Endothelial cell of umbilical vein (primary cell): ENCODE measurements at regions not wholly inside any gene's neighbourhood (a gene's known extent, or its start where the extent isn't known, plus 50 kb on each side); places are given as distances from the start of the nearest gene placed in this dataset.

Experiments used
- BruUV-seq: library from RNA; stranded (reverse); fragments of 400-500 nt; replicated peaks from 2 replicates; lab custom pipeline; 2021; lab: Mats Ljungman, UMichigan
- CTCF ChIA-PET: fragments of 300-600, 350-600 bp; sonication (Branson Sonifier 250); formaldehyde crosslinking; loops from one replicate; lab custom pipeline; 2021; ENCODE audit warnings: antibody characterized with exemption, inconsistent platforms; lab: Charles Lee
- POLR2A ChIA-PET: fragments of 300-600, 350-600 bp; sonication (Branson Sonifier 250); formaldehyde crosslinking; loops from one replicate; lab custom pipeline; 2021; ENCODE audit warnings: antibody characterized with exemption, inconsistent platforms; lab: Charles Lee
- DNase-seq: peaks from one replicate; pipeline ENCODE4 v3.0.0-alpha.2; 2011; ENCODE audit warnings: low read depth, low spot score
- FAIRE-seq: peaks from 2 replicates; lab custom pipeline; 2011; peaks lifted over from hg19 to GRCh38; lab: Jason Lieb, UNC
- H2AFZ ChIP-seq: 2 replicates; pipeline ENCODE4 v1.6.0; 2012; ENCODE audit warnings: low read depth, low read length, control low read depth, inconsistent platforms
- H3K27ac ChIP-seq: 2 replicates; pipeline ENCODE4 v1.5.1; 2011; ENCODE audit warnings: low read depth, mild to moderate bottlenecking, control low read depth, low read length, moderate library complexity; ENCODE audit not compliant: insufficient read depth
- H3K27me3 ChIP-seq, 2 experiments: 2 replicates each; pipeline versions ENCODE4 v1.6.0 to v1.6.1; 2011; ENCODE audit warnings: low read length in 2 of 2, mixed read lengths in 1 of 2; ENCODE audit not compliant: control insufficient read depth in 2 of 2, insufficient read depth in 2 of 2
- H3K36me3 ChIP-seq, 2 experiments: 2 replicates in 1 of 2; 3 replicates in 1 of 2; pipeline ENCODE4 v1.5.1; 2011; ENCODE audit warnings: low read length in 2 of 2, mild to moderate bottlenecking in 1 of 2, moderate library complexity in 1 of 2; ENCODE audit not compliant: control insufficient read depth in 2 of 2, insufficient read depth in 2 of 2; ENCODE audit errors: extremely low read depth in 1 of 2
- H3K4me1 ChIP-seq: 3 replicates; pipeline ENCODE4 v1.5.1; 2011; ENCODE audit warnings: mild to moderate bottlenecking, low read length; ENCODE audit not compliant: control insufficient read depth, insufficient read depth; ENCODE audit errors: extremely low read depth
- H3K4me2 ChIP-seq: 2 replicates; pipeline ENCODE4 v1.6.1; 2011; ENCODE audit warnings: low read length, control low read depth, mixed read lengths; ENCODE audit not compliant: insufficient read depth
- H3K4me3 ChIP-seq, 3 experiments: fragments of 200-600 bp in 1 of 3; sonication (generic), shearing (Covaris generic) in 1 of 3; replicated peaks in 1 of 3; 2 replicates each; pipeline ENCODE4 v1.5.1; 2011 to 2016; ENCODE audit warnings: control low read depth in 3 of 3, low read length in 3 of 3, mild to moderate bottlenecking in 2 of 3, inconsistent platforms in 1 of 3, low read depth in 1 of 3, moderate library complexity in 1 of 3; ENCODE audit not compliant: insufficient read depth in 1 of 3
- H3K79me2 ChIP-seq: 2 replicates; pipeline ENCODE4 v1.6.0; 2012; ENCODE audit warnings: low read length, inconsistent platforms; ENCODE audit not compliant: control insufficient read depth, insufficient read depth
- H3K9ac ChIP-seq: replicated peaks from 2 replicates; pipeline ENCODE3; 2011; ENCODE audit warnings: low read length, control low read depth; ENCODE audit not compliant: insufficient read depth; ENCODE audit errors: extremely low read depth
- H3K9me1 ChIP-seq: replicated peaks from 3 replicates; pipeline ENCODE4 v1.6.0; 2011; ENCODE audit warnings: mild to moderate bottlenecking, low read length; ENCODE audit not compliant: control insufficient read depth, insufficient read depth; ENCODE audit errors: extremely low read depth
- H3K9me3 ChIP-seq: replicated peaks from 2 replicates; pipeline ENCODE4 v1.5.1; 2012; ENCODE audit warnings: low read length, inconsistent platforms; ENCODE audit not compliant: control insufficient read depth, insufficient read depth
- H4K20me1 ChIP-seq: replicated peaks from 2 replicates; pipeline ENCODE3; 2011; ENCODE audit warnings: mild to moderate bottlenecking, low read length; ENCODE audit not compliant: control insufficient read depth, insufficient read depth; ENCODE audit errors: extremely low read depth
- EZH2 ChIP-seq: IDR thresholded peaks from 2 replicates; pipeline ENCODE4 v1.6.1; 2012; ENCODE audit warnings: borderline replicate concordance, low read depth, mild to moderate bottlenecking, moderate library complexity, low read length, inconsistent platforms; ENCODE audit not compliant: severe bottlenecking
- FOS ChIP-seq: IDR thresholded peaks from 2 replicates; pipeline ENCODE4 v1.6.1; 2011; ENCODE audit warnings: mild to moderate bottlenecking, low read length, moderate library complexity, borderline replicate concordance; ENCODE audit not compliant: insufficient read depth
- GATA2 ChIP-seq: IDR thresholded peaks from 2 replicates; pipeline ENCODE4 v1.7.0; 2011; ENCODE audit warnings: low read depth, mild to moderate bottlenecking, moderate library complexity, mixed read lengths, low read length; ENCODE audit not compliant: insufficient read length, insufficient read depth
- JUN ChIP-seq: IDR thresholded peaks from 2 replicates; pipeline ENCODE4 v1.6.1; 2011; ENCODE audit warnings: borderline replicate concordance, low read depth; ENCODE audit not compliant: insufficient read length, insufficient read depth
- MYC ChIP-seq: IDR thresholded peaks from one replicate; pipeline ENCODE4 v1.6.1; 2011; ENCODE audit warnings: mild to moderate bottlenecking, low read depth, low read length
- POLR2A ChIP-seq: IDR thresholded peaks from 2 replicates; pipeline ENCODE4 v1.6.1; 2012; ENCODE audit warnings: low read depth, mild to moderate bottlenecking, control low read depth, low read length
- POLR2AphosphoS5 ChIP-seq: IDR thresholded peaks from 2 replicates; pipeline ENCODE4 v1.6.1; 2012; ENCODE audit warnings: low read depth, mild to moderate bottlenecking, control low read depth, low read length, moderate library complexity; ENCODE audit not compliant: insufficient read depth
- dilution Hi-C: fragments of 300-500 bp; cut with MboI; formaldehyde crosslinking; loops from one replicate; pipeline ENCODE4 v1.15.0; 2019; ENCODE audit warnings: low sequenced_read_pairs; ENCODE audit not compliant: extremely low pct_ligation_motif_present
- intact Hi-C: fragments of 100-400 bp; cut with micrococcal nuclease; formaldehyde crosslinking; loops from one replicate; pipeline ENCODE4 v1.10.0; 2022
- TF ChIP-seq, protein P1 (sequence below), 2 donors: IDR thresholded peaks; 1 replicate in 1 of 2; 2 replicates in 1 of 2; pipeline ENCODE4 v1.5.1; 2011; ENCODE audit warnings: low read length in 2 of 2, mild to moderate bottlenecking in 2 of 2, moderate library complexity in 2 of 2, control low read depth in 1 of 2, inconsistent platforms in 1 of 2, low read depth in 1 of 2; ENCODE audit not compliant: insufficient read depth in 1 of 2; ENCODE audit errors: extremely low read depth in 1 of 2
- TF ChIP-seq, protein P2 (sequence below): IDR thresholded peaks from 2 replicates; pipeline ENCODE4 v1.6.1; 2011; ENCODE audit not compliant: insufficient read depth, insufficient read length

DNA sequence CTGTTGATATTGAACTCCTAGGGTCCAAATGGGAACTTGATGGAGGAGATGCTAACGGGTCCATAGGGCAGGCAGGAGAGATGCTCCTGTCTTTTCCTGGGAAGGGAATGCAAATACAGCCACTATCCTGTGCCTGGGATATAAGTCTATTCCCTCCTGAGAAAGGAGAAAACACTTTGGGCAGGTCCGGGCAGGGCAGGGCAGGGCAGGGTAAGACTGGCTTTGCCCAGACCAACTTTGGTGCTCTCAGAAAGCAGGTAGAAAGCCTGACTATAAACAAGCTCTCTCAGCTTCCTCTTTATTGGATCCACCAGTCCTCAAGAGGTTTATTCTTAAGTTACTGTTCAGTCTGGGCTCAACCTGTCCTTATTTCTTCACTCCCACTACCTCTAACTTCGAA, 232.3 kb downstream of the PTTG2 start:
- H3K9me3 ChIP-seq, result no peaks in the 10 kb centered on the region
- no peak overlapping the region for H3K4me2 ChIP-seq
- ChIA-PET CTCF (interaction anchor here (1.6 kb wide), 1 partner anchor 13 kb away, joined by 5 read pairs; no protein-coding TSS in a partner anchor), POLR2A (no interaction called here)
- FAIRE-seq (no peak), DNase-seq (no peak)
- BruUV-seq, result no TSS peak
- TF ChIP-seq GATA2 (no peak), POLR2A (no peak), FOS (no peak)
- H3K9me1 ChIP-seq, result no peaks in the 10 kb centered on the region
- H3K4me3 ChIP-seq, result no peak overlapping the region
- no peaks in the 10 kb centered on the region for H4K20me1 ChIP-seq
- H3K9ac ChIP-seq, result no peak overlapping the region
- no peak overlapping the region for H2AFZ ChIP-seq
- intact Hi-C loops (loop anchor here (5.0 kb wide), 1 partner anchor 45 kb away; no protein-coding TSS in a partner anchor), dilution Hi-C loops (no loop called here)
- no peak overlapping the region for H3K27ac ChIP-seq
- H3K36me3 ChIP-seq, result no peaks in the 10 kb centered on the region
- H3K27me3 ChIP-seq, result peaks cover 5 to 12% of the 10 kb centered on the region in 2 experiments
- no peaks in the 10 kb centered on the region for H3K79me2 ChIP-seq
- H3K4me1 ChIP-seq, result peaks cover 24% of the 10 kb centered on the region

DNA sequence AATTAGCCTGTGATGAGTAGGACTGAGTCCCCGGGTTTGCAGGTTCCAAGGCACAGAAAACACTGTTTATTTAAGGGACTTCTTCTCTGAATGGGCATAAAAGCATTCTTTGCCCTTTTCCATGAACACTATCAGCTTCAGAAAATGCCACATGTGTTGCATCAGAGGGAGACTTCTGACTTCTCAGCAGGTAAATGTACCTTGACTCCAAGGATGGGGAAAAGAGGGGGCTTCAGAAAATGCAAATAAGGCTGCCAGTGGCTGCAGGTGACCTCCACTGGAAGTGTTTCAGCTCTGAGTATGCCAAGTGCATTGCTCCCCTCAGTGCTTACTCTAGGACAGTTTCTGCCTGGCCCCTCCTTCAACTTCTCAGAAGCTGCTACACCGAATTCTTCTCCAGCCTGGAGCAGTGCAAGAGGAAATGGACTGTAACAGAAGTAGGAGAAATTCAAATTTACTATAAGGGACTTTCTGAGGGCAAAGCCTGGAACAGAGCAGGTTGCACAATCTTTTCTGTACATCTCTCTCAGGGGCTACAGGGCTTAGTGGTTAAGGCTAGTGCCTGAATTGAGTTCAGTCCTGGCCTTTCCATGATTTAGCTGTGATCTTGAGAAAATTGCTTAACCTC, 233.2 kb downstream of the PTTG2 start:
- DNase-seq, result no peak
- no TSS peak for BruUV-seq
- dilution Hi-C loops, result no loop called here
- FAIRE-seq, result no peak
- no peaks in the 10 kb centered on the region for H3K36me3 ChIP-seq
- H3K4me3 ChIP-seq, result no peak overlapping the region
- intact Hi-C loops, result loop anchor here (5.0 kb wide), 1 partner anchor 44 kb away; no protein-coding TSS in a partner anchor
- H2AFZ ChIP-seq, result no peak overlapping the region
- POLR2A ChIA-PET, result no interaction called here
- no peak overlapping the region for H3K9ac ChIP-seq
- peaks cover 24% of the 10 kb centered on the region for H3K4me1 ChIP-seq
- H3K27me3 ChIP-seq, result peaks cover 5 to 12% of the 10 kb centered on the region in 2 experiments
- no peaks in the 10 kb centered on the region for H4K20me1 ChIP-seq
- no peaks in the 10 kb centered on the region for H3K9me1 ChIP-seq
- H3K9me3 ChIP-seq, result no peaks in the 10 kb centered on the region
- TF ChIP-seq POLR2A (no peak), GATA2 (no peak), FOS (no peak), POLR2AphosphoS5 (no peak), JUN (no peak), EZH2 (no peak), MYC (no peak)
- TF ChIP-seq, protein P1, sequence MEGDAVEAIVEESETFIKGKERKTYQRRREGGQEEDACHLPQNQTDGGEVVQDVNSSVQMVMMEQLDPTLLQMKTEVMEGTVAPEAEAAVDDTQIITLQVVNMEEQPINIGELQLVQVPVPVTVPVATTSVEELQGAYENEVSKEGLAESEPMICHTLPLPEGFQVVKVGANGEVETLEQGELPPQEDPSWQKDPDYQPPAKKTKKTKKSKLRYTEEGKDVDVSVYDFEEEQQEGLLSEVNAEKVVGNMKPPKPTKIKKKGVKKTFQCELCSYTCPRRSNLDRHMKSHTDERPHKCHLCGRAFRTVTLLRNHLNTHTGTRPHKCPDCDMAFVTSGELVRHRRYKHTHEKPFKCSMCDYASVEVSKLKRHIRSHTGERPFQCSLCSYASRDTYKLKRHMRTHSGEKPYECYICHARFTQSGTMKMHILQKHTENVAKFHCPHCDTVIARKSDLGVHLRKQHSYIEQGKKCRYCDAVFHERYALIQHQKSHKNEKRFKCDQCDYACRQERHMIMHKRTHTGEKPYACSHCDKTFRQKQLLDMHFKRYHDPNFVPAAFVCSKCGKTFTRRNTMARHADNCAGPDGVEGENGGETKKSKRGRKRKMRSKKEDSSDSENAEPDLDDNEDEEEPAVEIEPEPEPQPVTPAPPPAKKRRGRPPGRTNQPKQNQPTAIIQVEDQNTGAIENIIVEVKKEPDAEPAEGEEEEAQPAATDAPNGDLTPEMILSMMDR (IDR thresholded peaks at IDR 0.05; ENCODE audit: extremely low read depth in 1 of 2, insufficient read depth in 1 of 2, low read depth in 1 of 2, low read length in 2 of 2), result no peak
- TF ChIP-seq, protein P2, sequence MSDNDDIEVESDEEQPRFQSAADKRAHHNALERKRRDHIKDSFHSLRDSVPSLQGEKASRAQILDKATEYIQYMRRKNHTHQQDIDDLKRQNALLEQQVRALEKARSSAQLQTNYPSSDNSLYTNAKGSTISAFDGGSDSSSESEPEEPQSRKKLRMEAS, result no peak
- no peak overlapping the region for H3K4me2 ChIP-seq
- H3K27ac ChIP-seq, result no peak overlapping the region
- CTCF ChIA-PET, result interaction anchor here (1.2 to 1.6 kb wide), 2 partner anchors 14 to 482 kb away, joined by 3 to 5 read pairs; no protein-coding TSS in a partner anchor
- H3K79me2 ChIP-seq, result no peaks in the 10 kb centered on the region
